Psoas muscle (tissue), 7 donors: ENCODE measurements at regions not wholly inside any gene's neighbourhood (a gene's known extent, or its start where the extent isn't known, plus 50 kb on each side); places are given as distances from the start of the nearest gene placed in this dataset.

Experiments used
- ATAC-seq, 4 donors: fragments of 200-7000 bp; cut with Tn5 transposase; one replicate each; pipeline ENCODE4 v1.9.1; 2020; ENCODE audit warnings: moderate library complexity in 3 of 4, mild to moderate bottlenecking in 2 of 4
- DNase-seq, 2 donors: peaks; one replicate each; pipeline ENCODE4 v3.0.0-alpha.2; 2020
- H3K27ac ChIP-seq: fragments of 200-600 bp; one replicate; pipeline ENCODE4 v1.8.0; 2022
- H3K27me3 ChIP-seq, 3 donors: fragments of 200-600 bp in 1 of 3; one replicate each; pipeline versions ENCODE4 v1.6.1 to v1.8.0; 2013 to 2022; ENCODE audit warnings: low read length in 2 of 3, mild to moderate bottlenecking in 2 of 3, moderate library complexity in 1 of 3; ENCODE audit not compliant: insufficient read depth in 3 of 3
- H3K36me3 ChIP-seq, 2 donors: fragments of 200-600 bp in 1 of 2; one replicate each; pipeline versions ENCODE4 v1.6.1 to v1.8.0; 2013 to 2022; ENCODE audit warnings: low read depth in 1 of 2, mild to moderate bottlenecking in 1 of 2, moderate library complexity in 1 of 2; ENCODE audit not compliant: insufficient read depth in 1 of 2
- H3K4me1 ChIP-seq: fragments of 200-600 bp; one replicate; pipeline ENCODE4 v1.8.0; 2022
- H3K4me3 ChIP-seq: fragments of 200-600 bp; one replicate; pipeline ENCODE4 v1.8.0; 2022; ENCODE audit warnings: mild to moderate bottlenecking
- H3K9me3 ChIP-seq: fragments of 200-600 bp; one replicate; pipeline ENCODE4 v1.8.0; 2022
- CTCF ChIP-seq: fragments of 200-600 bp; IDR thresholded peaks from one replicate; pipeline ENCODE4 v1.8.0; 2022; ENCODE audit warnings: antibody characterized with exemption
- WGBS, 3 donors: extraction: QIAGEN DNeasy Blood & Tissue Kit; methylation state at CpG; one replicate each; pipeline versions ENCODE4 v1.1.6 to v1.1.7; 2013; 5-methylcytosine and 5-hydroxymethylcytosine counted together
- intact Hi-C, 2 donors: fragments of 100-400 bp; cut with DNase I; formaldehyde crosslinking; loops; one replicate each; pipeline versions ENCODE4 v1.11.0 to v1.14.2; 2022
- donor health status: healthy with polysubstance abuse.
- donor health status: DM: no; HTN: no; CAD: no; lungs with moderate emphysema.
- donor health status: Bipolar disorder and iron deficiency.
- donor health status: healthy.
- donor health status: DM: yes; HTN: yes; CAD: no.
- donor health status: DM: no; HTN: no; CAD: no.
- donor health status: DM: yes; HTN: yes; CAD: no.

- no peaks in the 10 kb centered on the region for H3K4me1 ChIP-seq
- H3K9me3 ChIP-seq = peaks cover 3% of the 10 kb centered on the region
- H3K27me3 ChIP-seq = no peaks in the 10 kb centered on the region
- DNase-seq = no peak
- H3K36me3 ChIP-seq = no peaks in the 10 kb centered on the region
- no peak overlapping the region for H3K27ac ChIP-seq
- H3K4me3 ChIP-seq = no peak overlapping the region
- no peak for ATAC-seq
- intact Hi-C loops = no loop called here
- no peak for TF ChIP-seq CTCF
These were observed 1970.2 kb upstream of the FLRT2 start for GRCh38 chr14:83559721-83560120.

DNA sequence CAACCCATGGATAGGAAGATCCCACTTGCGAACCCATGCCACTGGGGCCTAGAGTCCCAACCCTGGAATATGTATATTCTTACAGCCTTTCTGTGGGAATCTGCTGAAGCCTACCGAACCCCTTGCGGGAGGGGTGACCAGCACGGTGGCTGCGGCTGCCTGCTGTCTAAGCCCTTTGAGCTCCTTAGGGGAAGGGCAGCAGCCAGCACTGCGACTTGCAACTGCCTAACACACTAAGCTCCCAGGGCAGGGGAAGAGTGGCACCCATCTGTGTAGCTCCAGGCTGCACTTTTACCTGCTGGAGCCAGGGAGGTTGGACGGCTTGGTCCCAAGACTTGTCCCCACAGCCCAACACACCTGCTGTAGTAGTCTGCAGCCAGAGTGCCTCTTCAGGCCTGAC is 1968.7 kb upstream of the FLRT2 start:
- no peaks in the 10 kb centered on the region for H3K4me1 ChIP-seq
- H3K27me3 ChIP-seq = no peaks in the 10 kb centered on the region
- H3K4me3 ChIP-seq = no peak overlapping the region
- H3K36me3 ChIP-seq = no peaks in the 10 kb centered on the region
- H3K27ac ChIP-seq = no peak overlapping the region
- ATAC-seq = no peak
- no peak for TF ChIP-seq CTCF
- peaks cover 9% of the 10 kb centered on the region for H3K9me3 ChIP-seq
- WGBS, 3 donors = 85 to 96% (median 86%) methylated on average over 7 of the region's 7 CpGs
- DNase-seq = no peak
- intact Hi-C loops = no loop called here

DNA sequence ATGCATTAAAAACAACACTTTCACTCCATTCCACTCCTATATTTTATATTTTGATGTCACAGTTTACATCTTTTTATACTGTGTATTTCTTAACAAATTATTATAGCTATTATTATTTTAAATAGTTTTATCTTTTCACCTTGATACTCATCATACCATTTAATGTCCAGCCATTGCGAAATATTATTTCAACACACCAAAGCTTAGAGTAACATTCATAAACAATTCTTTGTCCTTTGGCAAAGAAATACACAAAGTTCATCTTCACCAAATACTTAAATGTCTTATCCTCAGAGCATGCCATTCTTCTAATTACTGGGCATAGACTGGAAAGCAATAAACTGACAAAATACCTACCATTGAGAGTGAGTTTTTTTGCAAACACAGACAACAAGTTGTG is 1963.4 kb upstream of the FLRT2 start:
- ATAC-seq (no peak), DNase-seq (no peak)
- Histone ChIP-seq H3K27ac (no peak overlapping the region), H3K4me1 (no peaks in the 10 kb centered on the region), H3K9me3 (peaks cover 6% of the 10 kb centered on the region), H3K36me3 (no peaks in the 10 kb centered on the region), H3K4me3 (no peak overlapping the region), H3K27me3 (no peaks in the 10 kb centered on the region)
- WGBS, 3 donors = 93 to 100% (median 97%) methylated on average over 1 of the region's 1 CpG
- TF ChIP-seq CTCF = no peak
- intact Hi-C loops = no loop called here

DNA sequence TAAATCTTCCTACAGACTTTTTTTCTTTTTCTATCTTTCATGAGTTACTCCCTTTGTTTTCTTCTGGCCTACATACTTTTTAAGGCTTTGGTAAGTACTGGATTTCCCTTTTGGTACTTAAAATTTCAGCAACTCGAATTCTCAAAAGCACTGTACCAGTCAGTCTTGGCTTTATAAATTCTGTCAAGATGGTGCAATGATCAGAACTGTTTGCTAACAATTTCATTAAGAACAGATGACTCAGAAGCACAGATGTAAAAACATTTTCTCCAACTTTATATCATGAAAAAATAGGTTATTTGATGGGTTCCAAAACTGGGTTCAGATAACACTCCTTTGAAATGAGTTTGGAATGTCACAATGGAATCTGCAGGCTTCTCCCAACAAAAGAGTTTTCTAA is 1961.8 kb upstream of the FLRT2 start:
- 59 to 67% (median 67%) methylated on average over 1 of the region's 1 CpG for WGBS, 3 donors
- no peaks in the 10 kb centered on the region for H3K36me3 ChIP-seq
- no peaks in the 10 kb centered on the region for H3K4me1 ChIP-seq
- peaks cover 6% of the 10 kb centered on the region for H3K9me3 ChIP-seq
- no peak overlapping the region for H3K4me3 ChIP-seq
- H3K27ac ChIP-seq = no peak overlapping the region
- no peaks in the 10 kb centered on the region for H3K27me3 ChIP-seq
- ATAC-seq = no peak
- no peak for TF ChIP-seq CTCF
- DNase-seq = no peak
- intact Hi-C loops = no loop called here

GRCh38 chr14:83575301-83575700 is 1954.6 kb upstream of the FLRT2 start:
- DNase-seq (no peak), ATAC-seq (no peak)
- H3K27ac ChIP-seq = no peak overlapping the region
- intact Hi-C loops = no loop called here
- no peak overlapping the region for H3K4me3 ChIP-seq
- no peak for TF ChIP-seq CTCF
- H3K27me3 ChIP-seq = no peaks in the 10 kb centered on the region
- H3K36me3 ChIP-seq = no peaks in the 10 kb centered on the region
- no peaks in the 10 kb centered on the region for H3K4me1 ChIP-seq
- H3K9me3 ChIP-seq = no peaks in the 10 kb centered on the region
- WGBS, 3 donors = 73 to 78% (median 76%) methylated on average over 1 of the region's 1 CpG
